Parathyroid adenoma (tissue), 2 donors: ENCODE measurements at regions not wholly inside any gene's neighbourhood (a gene's known extent, or its start where the extent isn't known, plus 50 kb on each side); places are given as distances from the start of the nearest gene placed in this dataset.

ENCODE experiments used
- H2AFZ ChIP-seq: fragments of 300-600 bp; sonication (generic); one replicate; pipeline ENCODE4 v1.7.0; 2017; ENCODE audit warnings: antibody characterized with exemption, mild to moderate bottlenecking
- H3K27ac ChIP-seq: fragments of 300-600 bp; sonication (generic); one replicate; pipeline ENCODE4 v1.7.0; 2017
- H3K27me3 ChIP-seq: fragments of 300-600 bp; sonication (generic); one replicate; pipeline ENCODE4 v1.7.0; 2017; ENCODE audit warnings: low read length; ENCODE audit not compliant: control insufficient read depth, insufficient read depth
- H3K36me3 ChIP-seq: fragments of 300-600 bp; sonication (generic); one replicate; pipeline ENCODE4 v1.7.0; 2017; ENCODE audit warnings: low read length; ENCODE audit not compliant: control insufficient read depth, insufficient read depth
- H3K4me1 ChIP-seq: fragments of 300-600 bp; sonication (generic); one replicate; pipeline ENCODE4 v1.7.0; 2017; ENCODE audit warnings: control low read depth
- H3K4me2 ChIP-seq: fragments of 300-600 bp; sonication (generic); one replicate; pipeline ENCODE4 v1.7.0; 2017; ENCODE audit warnings: low read length
- H3K4me3 ChIP-seq: fragments of 300-600 bp; sonication (generic); one replicate; pipeline ENCODE4 v1.7.0; 2017; ENCODE audit warnings: low read depth, low read length
- H3K79me2 ChIP-seq: fragments of 300-600 bp; sonication (generic); one replicate; pipeline ENCODE4 v1.7.0; 2017; ENCODE audit warnings: control low read depth
- H3K9ac ChIP-seq: fragments of 300-600 bp; sonication (generic); one replicate; pipeline ENCODE4 v1.7.0; 2017; ENCODE audit warnings: mild to moderate bottlenecking
- H3K9me3 ChIP-seq: fragments of 300-600 bp; sonication (generic); one replicate; pipeline ENCODE4 v1.7.0; 2017; ENCODE audit warnings: low read length; ENCODE audit not compliant: control insufficient read depth
- TF ChIP-seq, protein P1 (sequence below): fragments of 300-600 bp; sonication (generic); IDR thresholded peaks from one replicate; pipeline ENCODE4 v1.7.0; 2017; ENCODE audit warnings: antibody characterized with exemption, mild to moderate bottlenecking
- donor health status: primary hyperparathyroidism.

DNA sequence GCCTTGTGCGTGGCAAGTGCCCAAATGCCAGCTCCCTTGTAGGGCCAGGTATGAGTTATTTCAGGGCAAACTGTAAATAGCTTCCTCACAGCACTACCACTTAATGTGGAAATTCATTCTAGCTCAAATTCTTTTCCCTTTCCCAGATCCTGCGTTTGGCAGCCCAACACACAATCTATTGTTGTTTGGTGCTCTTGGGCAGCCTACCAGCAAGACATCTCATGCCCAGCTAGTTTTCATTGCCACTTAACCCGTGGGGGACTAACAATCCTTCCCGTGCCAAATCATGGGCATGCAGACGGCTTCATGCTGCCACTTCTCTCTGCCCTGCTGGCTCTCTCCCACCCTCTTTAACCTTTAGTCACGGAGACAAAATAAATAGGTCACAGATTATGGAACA is 454.2 kb downstream of the GRIA2 start:
- Histone ChIP-seq H2AFZ (no peak overlapping the region), H3K27me3 (no peaks in the 10 kb centered on the region), H3K4me2 (no peak overlapping the region), H3K4me3 (no peak overlapping the region), H3K79me2 (no peaks in the 10 kb centered on the region), H3K9ac (no peak overlapping the region), H3K4me1 (no peaks in the 10 kb centered on the region), H3K9me3 (no peaks in the 10 kb centered on the region), H3K27ac (no peak overlapping the region), H3K36me3 (no peaks in the 10 kb centered on the region)
- TF ChIP-seq, protein P1, sequence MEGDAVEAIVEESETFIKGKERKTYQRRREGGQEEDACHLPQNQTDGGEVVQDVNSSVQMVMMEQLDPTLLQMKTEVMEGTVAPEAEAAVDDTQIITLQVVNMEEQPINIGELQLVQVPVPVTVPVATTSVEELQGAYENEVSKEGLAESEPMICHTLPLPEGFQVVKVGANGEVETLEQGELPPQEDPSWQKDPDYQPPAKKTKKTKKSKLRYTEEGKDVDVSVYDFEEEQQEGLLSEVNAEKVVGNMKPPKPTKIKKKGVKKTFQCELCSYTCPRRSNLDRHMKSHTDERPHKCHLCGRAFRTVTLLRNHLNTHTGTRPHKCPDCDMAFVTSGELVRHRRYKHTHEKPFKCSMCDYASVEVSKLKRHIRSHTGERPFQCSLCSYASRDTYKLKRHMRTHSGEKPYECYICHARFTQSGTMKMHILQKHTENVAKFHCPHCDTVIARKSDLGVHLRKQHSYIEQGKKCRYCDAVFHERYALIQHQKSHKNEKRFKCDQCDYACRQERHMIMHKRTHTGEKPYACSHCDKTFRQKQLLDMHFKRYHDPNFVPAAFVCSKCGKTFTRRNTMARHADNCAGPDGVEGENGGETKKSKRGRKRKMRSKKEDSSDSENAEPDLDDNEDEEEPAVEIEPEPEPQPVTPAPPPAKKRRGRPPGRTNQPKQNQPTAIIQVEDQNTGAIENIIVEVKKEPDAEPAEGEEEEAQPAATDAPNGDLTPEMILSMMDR, result no peak

DNA sequence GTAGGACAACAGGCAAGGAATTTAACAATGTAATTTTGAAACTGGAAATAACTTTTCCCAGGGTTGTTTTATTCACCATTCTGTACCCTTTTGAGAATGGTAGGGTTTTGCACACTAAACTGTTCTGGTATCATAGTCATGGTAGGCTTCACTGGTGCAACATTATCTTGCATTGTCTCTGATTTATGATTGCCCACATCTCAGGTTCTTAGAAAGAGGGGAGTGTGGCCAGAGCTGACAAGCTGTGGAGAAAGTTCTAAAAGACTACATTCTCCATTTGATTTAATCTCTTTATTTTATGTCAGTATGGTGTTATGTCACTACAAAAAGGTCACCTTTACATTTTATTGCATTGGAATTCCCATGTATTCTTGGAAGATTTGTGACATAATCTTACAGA is 447.3 kb downstream of the GRIA2 start:
- no peaks in the 10 kb centered on the region for H3K4me1 ChIP-seq
- TF ChIP-seq, protein P1, result no peak

DNA sequence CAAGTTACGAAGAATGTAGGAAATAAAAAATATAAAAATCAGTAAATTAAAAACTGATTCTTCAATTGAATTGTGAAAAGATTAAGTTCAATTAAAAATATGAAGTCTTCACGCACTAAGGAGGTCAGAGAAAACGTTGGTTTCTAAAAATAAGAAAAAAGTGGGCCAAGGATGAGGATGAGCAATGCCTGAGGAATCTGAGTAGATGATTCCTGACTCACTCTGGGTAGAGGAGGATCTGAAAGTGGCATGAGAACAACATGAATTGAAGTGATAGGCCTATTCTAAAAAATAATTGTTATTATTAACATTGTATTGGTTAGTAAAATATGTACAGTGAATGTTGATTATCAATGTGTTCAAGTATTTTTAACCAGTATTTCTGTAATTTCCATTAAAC is 444.2 kb downstream of the GRIA2 start:
- Histone ChIP-seq H3K79me2 (no peaks in the 10 kb centered on the region), H3K9me3 (no peaks in the 10 kb centered on the region), H3K27me3 (no peaks in the 10 kb centered on the region), H3K4me3 (no peak overlapping the region), H3K9ac (no peak overlapping the region), H3K4me2 (no peak overlapping the region), H3K36me3 (no peaks in the 10 kb centered on the region), H2AFZ (no peak overlapping the region), H3K4me1 (no peaks in the 10 kb centered on the region), H3K27ac (no peak overlapping the region)
- TF ChIP-seq, protein P1, result no peak

More for the DNA sequence above, 447.3 kb downstream of the GRIA2 start:
- Histone ChIP-seq H3K9me3 (no peaks in the 10 kb centered on the region), H3K27ac (no peak overlapping the region), H2AFZ (no peak overlapping the region), H3K4me2 (no peak overlapping the region), H3K9ac (no peak overlapping the region), H3K36me3 (no peaks in the 10 kb centered on the region), H3K4me3 (no peak overlapping the region), H3K27me3 (no peaks in the 10 kb centered on the region), H3K79me2 (no peaks in the 10 kb centered on the region)

DNA sequence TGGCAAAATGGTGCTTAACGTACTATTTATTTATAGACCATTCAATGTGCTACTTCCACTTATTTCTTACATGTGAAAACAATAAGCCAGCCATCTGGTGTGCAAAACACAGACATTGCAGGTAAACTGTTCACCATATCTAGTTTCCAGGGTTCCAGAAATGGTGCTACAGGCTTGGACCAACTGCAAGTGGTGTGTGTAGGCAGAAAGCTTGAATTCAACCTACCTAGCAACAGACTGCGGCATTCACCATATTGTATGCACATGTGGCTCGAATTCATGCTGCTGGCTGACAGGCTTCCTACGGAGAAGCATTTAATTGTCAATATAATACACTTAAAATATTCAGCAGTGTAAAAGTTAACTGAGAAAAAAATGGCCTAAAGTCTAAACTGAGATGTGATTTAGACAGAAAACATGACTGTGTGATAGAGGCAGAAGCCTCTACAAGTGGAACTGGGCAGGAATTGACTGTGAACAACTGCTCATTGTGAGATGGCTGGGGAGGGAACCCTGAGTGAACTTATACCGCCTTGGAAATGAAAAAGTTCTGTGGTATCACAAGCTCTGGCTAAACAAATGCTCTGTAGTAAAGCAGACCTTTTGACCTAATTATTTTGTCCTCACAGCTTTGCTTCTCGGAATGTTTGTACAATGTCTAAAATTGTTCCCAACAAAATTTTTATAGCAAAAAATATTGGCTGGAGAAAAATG is 434.7 kb downstream of the GRIA2 start:
- no peaks in the 10 kb centered on the region for H3K36me3 ChIP-seq
- no peak overlapping the region for H3K4me2 ChIP-seq
- no peaks in the 10 kb centered on the region for H3K4me1 ChIP-seq
- no peak overlapping the region for H3K4me3 ChIP-seq
- no peak overlapping the region for H3K27ac ChIP-seq
- TF ChIP-seq, protein P1, result no peak
- no peak overlapping the region for H3K9ac ChIP-seq
- H3K27me3 ChIP-seq, result no peaks in the 10 kb centered on the region
- no peaks in the 10 kb centered on the region for H3K79me2 ChIP-seq
- no peaks in the 10 kb centered on the region for H3K9me3 ChIP-seq
- H2AFZ ChIP-seq, result no peak overlapping the region

DNA sequence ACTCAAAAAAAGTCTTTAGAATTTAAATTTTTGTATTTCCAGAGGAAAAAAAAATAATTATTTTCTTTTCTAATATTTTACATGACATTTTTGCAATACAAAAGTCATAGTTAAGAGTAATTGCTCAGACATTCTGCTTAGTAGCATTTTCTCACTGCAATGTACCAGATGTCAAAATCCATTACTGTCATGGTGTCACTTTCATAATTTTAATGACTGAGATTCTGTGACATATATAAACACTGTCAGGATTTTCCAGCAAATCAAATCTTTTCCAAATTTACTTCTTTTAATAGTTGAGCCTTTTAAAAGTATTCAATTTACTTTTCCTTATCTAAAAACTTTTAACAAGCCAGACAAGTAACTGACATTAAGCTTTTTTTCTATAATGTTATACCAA is 422.7 kb downstream of the GRIA2 start:
- H3K27ac ChIP-seq, result no peak overlapping the region

More for the DNA sequence above, 422.7 kb downstream of the GRIA2 start:
- Histone ChIP-seq H3K9ac (no peak overlapping the region), H3K79me2 (no peaks in the 10 kb centered on the region), H3K36me3 (no peaks in the 10 kb centered on the region), H3K4me1 (no peaks in the 10 kb centered on the region), H3K9me3 (no peaks in the 10 kb centered on the region), H3K4me3 (no peak overlapping the region), H3K27me3 (no peaks in the 10 kb centered on the region), H2AFZ (no peak overlapping the region), H3K4me2 (no peak overlapping the region)
- TF ChIP-seq, protein P1, result no peak
